Uterus (tissue), 3 donors: ENCODE measurements at regions not wholly inside any gene's neighbourhood (a gene's known extent, or its start where the extent isn't known, plus 50 kb on each side); places are given as distances from the start of the nearest gene placed in this dataset.

Experiments used
- DNase-seq, 2 donors: peaks; one replicate each; pipeline ENCODE4 v3.0.0-alpha.2; 2019 to 2020
- H3K27ac ChIP-seq, 2 donors: fragments of 200-600 bp; sonication (generic); 1 replicate in 1 of 2; 2 replicates in 1 of 2; pipeline ENCODE4 v1.5.1; 2016 to 2018
- H3K27me3 ChIP-seq, 2 donors: fragments of 200-600 bp; sonication (generic); one replicate each; pipeline ENCODE4 v1.5.1; 2018 to 2019; ENCODE audit warnings: control low read depth in 1 of 2
- H3K36me3 ChIP-seq, 2 donors: fragments of 200-600 bp; sonication (generic); one replicate each; pipeline ENCODE4 v1.5.1; 2019; ENCODE audit warnings: control low read depth in 1 of 2
- H3K4me1 ChIP-seq, 2 donors: fragments of 200-600 bp; sonication (generic); one replicate each; pipeline ENCODE4 v1.5.1; 2018 to 2019; ENCODE audit warnings: control low read depth in 1 of 2
- H3K4me3 ChIP-seq, 2 donors: fragments of 200-600 bp; sonication (generic); 1 replicate in 1 of 2; 2 replicates in 1 of 2; pipeline ENCODE4 v1.5.1; 2018 to 2019; ENCODE audit warnings: mild to moderate bottlenecking in 1 of 2
- H3K9me3 ChIP-seq, 2 donors: fragments of 200-600 bp; sonication (generic); one replicate each; pipeline ENCODE4 v1.5.1; 2019; ENCODE audit warnings: control low read depth in 1 of 2
- CTCF ChIP-seq, 4 experiments: fragments of 200-600 bp in 2 of 4; fragments of 450-650 bp in 2 of 4; sonication (generic) in 2 of 4; IDR thresholded peaks; one replicate each; pipeline ENCODE4 v1.5.1; 2016 to 2019; ENCODE audit warnings: antibody characterized with exemption in 4 of 4, mild to moderate bottlenecking in 2 of 4, moderate library complexity in 1 of 4
- POLR2A ChIP-seq, 2 donors: fragments of 450-650 bp; IDR thresholded peaks; one replicate each; pipeline ENCODE4 v1.6.1; 2016; ENCODE audit warnings: antibody characterized with exemption in 2 of 2, mild to moderate bottlenecking in 1 of 2, moderate library complexity in 1 of 2
- intact Hi-C: fragments of 100-400 bp; cut with DNase I; formaldehyde crosslinking; loops from one replicate; pipeline ENCODE4 v1.15.1; 2023; ENCODE audit warnings: low total_unique reads
- donor health status: DM: yes; HTN: yes; CAD: no.

GRCh38 chr1:68551459-68551858 is 54.6 kb upstream of the DEPDC1 start:
- H3K4me1 ChIP-seq, result no peaks in the 10 kb centered on the region
- no peaks in the 10 kb centered on the region for H3K9me3 ChIP-seq
- H3K27ac ChIP-seq, result no peak overlapping the region
- H3K27me3 ChIP-seq, result no peaks in the 10 kb centered on the region
- no peak overlapping the region for H3K4me3 ChIP-seq
- intact Hi-C loops, result no loop called here
- no peaks in the 10 kb centered on the region for H3K36me3 ChIP-seq
- TF ChIP-seq CTCF (IDR thresholded peaks at IDR 0.05) (no peak), POLR2A (IDR thresholded peaks at IDR 0.05) (no peak)
- no peak for DNase-seq

DNA sequence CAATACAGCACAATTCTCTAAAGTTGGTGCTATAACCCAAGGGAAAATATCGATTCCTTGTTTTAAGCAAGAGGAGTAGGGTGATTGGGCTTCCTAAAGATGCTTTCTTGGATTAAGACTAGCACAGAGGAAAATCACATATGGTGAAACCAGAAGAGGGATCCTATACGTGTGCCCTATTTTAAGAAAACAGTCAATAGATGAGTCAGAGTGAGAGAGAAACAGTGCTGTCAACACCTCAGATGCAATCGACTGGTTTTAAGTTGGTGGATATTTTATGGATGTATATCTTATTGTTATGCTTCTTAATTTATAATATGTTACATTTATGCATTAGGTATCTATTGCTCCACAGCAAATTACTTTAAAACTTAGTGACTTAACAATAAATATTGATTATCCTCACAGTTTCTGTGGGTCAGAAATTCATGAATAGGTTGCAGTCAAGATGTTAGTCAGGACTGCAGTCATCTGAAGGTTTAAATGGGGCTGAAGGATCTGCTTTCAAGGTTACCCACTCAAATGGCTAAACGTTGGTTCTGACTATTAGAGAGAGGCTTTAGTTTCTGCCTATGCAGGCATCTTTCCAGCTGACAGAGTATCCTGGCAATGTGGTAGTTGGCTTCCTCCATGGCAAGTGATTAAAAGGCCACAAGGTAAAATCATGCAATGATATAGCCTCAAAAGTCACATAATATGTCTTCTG is 61.6 kb upstream of the DEPDC1 start:
- H3K9me3 ChIP-seq, result no peaks in the 10 kb centered on the region
- TF ChIP-seq POLR2A (IDR thresholded peaks at IDR 0.05) (no peak), CTCF (IDR thresholded peaks at IDR 0.05) (no peak)
- no peak overlapping the region for H3K27ac ChIP-seq
- H3K27me3 ChIP-seq, result no peaks in the 10 kb centered on the region
- intact Hi-C loops, result no loop called here
- H3K4me1 ChIP-seq, result no peaks in the 10 kb centered on the region
- no peaks in the 10 kb centered on the region for H3K36me3 ChIP-seq
- no peak overlapping the region for H3K4me3 ChIP-seq
- DNase-seq, result no peak

- TF ChIP-seq POLR2A (IDR thresholded peaks at IDR 0.05), result no peak
- TF ChIP-seq CTCF (IDR thresholded peaks at IDR 0.05), result no peak
- intact Hi-C loops, result no loop called here
- Histone ChIP-seq H3K4me3 (no peak overlapping the region), H3K4me1 (no peaks in the 10 kb centered on the region), H3K27ac (no peak overlapping the region), H3K36me3 (no peaks in the 10 kb centered on the region), H3K27me3 (no peaks in the 10 kb centered on the region), H3K9me3 (no peaks in the 10 kb centered on the region)
- no peak for DNase-seq
These were observed 69.0 kb upstream of the DEPDC1 start for GRCh38 chr1:68565923-68566322.

DNA sequence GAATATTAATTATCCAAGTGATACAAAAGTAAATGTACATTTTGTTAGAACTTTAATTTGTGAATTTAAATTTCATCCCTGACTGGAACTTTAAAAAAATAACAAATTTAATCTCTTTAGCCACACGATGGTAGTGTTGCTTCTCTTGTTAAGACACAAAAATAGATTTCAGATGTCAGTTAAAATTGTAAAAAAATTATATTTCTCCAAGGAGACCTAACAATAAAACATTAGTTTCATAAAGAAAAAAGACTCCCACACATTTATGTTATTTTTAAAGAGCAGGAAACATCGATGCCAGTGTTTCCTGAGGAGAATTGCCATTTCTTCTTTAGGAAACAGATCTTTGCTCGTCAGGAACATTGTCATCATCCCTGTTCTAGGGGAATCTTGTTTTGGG is 74.0 kb upstream of the DEPDC1 start:
- H3K4me3 ChIP-seq, result no peak overlapping the region
- no peaks in the 10 kb centered on the region for H3K36me3 ChIP-seq
- TF ChIP-seq POLR2A (IDR thresholded peaks at IDR 0.05) (no peak), CTCF (IDR thresholded peaks at IDR 0.05) (no peak)
- intact Hi-C loops, result no loop called here
- no peaks in the 10 kb centered on the region for H3K4me1 ChIP-seq
- no peak overlapping the region for H3K27ac ChIP-seq
- no peak for DNase-seq
- H3K27me3 ChIP-seq, result no peaks in the 10 kb centered on the region
- no peaks in the 10 kb centered on the region for H3K9me3 ChIP-seq

- H3K9me3 ChIP-seq, result no peaks in the 10 kb centered on the region
- no peak overlapping the region for H3K27ac ChIP-seq
- TF ChIP-seq POLR2A (IDR thresholded peaks at IDR 0.05) (no peak), CTCF (IDR thresholded peaks at IDR 0.05) (no peak)
- intact Hi-C loops, result no loop called here
- DNase-seq, result no peak
- H3K36me3 ChIP-seq, result no peaks in the 10 kb centered on the region
- H3K4me1 ChIP-seq, result no peaks in the 10 kb centered on the region
- H3K27me3 ChIP-seq, result no peaks in the 10 kb centered on the region
- no peak overlapping the region for H3K4me3 ChIP-seq
These were observed 74.8 kb upstream of the DEPDC1 start for GRCh38 chr1:68571454-68572235.
